Activated CD8-positive, alpha-beta T cell treated with anti-CD3 and anti-CD28 coated beads for 36 hours (primary cell): ENCODE measurements at regions not wholly inside any gene's neighbourhood (a gene's known extent, or its start where the extent isn't known, plus 50 kb on each side); places are given as distances from the start of the nearest gene placed in this dataset.

Experiments used
- ATAC-seq: fragments of 200-7000 bp; cut with Tn5 transposase; one replicate; pipeline ENCODE4 v1.10.0; 2021; ENCODE audit warnings: mild to moderate bottlenecking, moderate library complexity
- CTCF ChIA-PET: fragments of 350-600 bp; sonication (Branson Sonifier 250); formaldehyde crosslinking; loops from one replicate; lab custom pipeline; 2021; ENCODE audit warnings: antibody characterized with exemption; lab: Charles Lee
- POLR2A ChIA-PET: fragments of 350-600 bp; sonication (Branson Sonifier 250); formaldehyde crosslinking; loops from one replicate; lab custom pipeline; 2021; ENCODE audit warnings: antibody characterized with exemption; lab: Charles Lee
- DNase-seq: peaks from one replicate; pipeline ENCODE4 v3.0.0-alpha.2; 2020
- H3K27ac Mint-ChIP-seq: one replicate; pipeline ENCODE4 v1.8.0; 2021; ENCODE audit warnings: mild to moderate bottlenecking, mixed read lengths
- H3K27me3 Mint-ChIP-seq: one replicate; pipeline ENCODE4 v1.8.0; 2021; ENCODE audit warnings: mixed read lengths
- H3K36me3 Mint-ChIP-seq: one replicate; pipeline ENCODE4 v1.8.0; 2021; ENCODE audit warnings: low read depth, mixed read lengths
- H3K4me1 Mint-ChIP-seq: one replicate; pipeline ENCODE4 v1.8.0; 2021; ENCODE audit warnings: low read depth, mixed read lengths
- H3K4me3 Mint-ChIP-seq: one replicate; pipeline ENCODE4 v1.8.0; 2021; ENCODE audit warnings: mild to moderate bottlenecking, moderate library complexity, mixed read lengths
- H3K9me3 Mint-ChIP-seq: one replicate; pipeline ENCODE4 v1.8.0; 2021; ENCODE audit warnings: mixed read lengths
- CTCF ChIP-seq: fragments of 200-600 bp; IDR thresholded peaks from one replicate; pipeline ENCODE4 v1.8.0; 2022; ENCODE audit warnings: antibody characterized with exemption, mild to moderate bottlenecking
- intact Hi-C: fragments of 100-400 bp; cut with micrococcal nuclease; formaldehyde crosslinking; loops from one replicate; pipeline ENCODE4 v1.10.0; 2022

- no peak for ATAC-seq
- H3K9me3 Mint-ChIP-seq: no peaks in the 10 kb centered on the region
- no peak overlapping the region for H3K4me3 Mint-ChIP-seq
- H3K36me3 Mint-ChIP-seq: no peaks in the 10 kb centered on the region
- intact Hi-C loops: no loop called here
- no peaks in the 10 kb centered on the region for H3K4me1 Mint-ChIP-seq
- no peak for DNase-seq
- POLR2A ChIA-PET: no interaction called here
- CTCF ChIA-PET: no interaction called here
- no peaks in the 10 kb centered on the region for H3K27me3 Mint-ChIP-seq
- TF ChIP-seq CTCF: no peak
- H3K27ac Mint-ChIP-seq: no peak overlapping the region
These were observed 79.3 kb upstream of the PROX1 start for GRCh38 chr1:213908521-213908920.

- no peak for ATAC-seq
- POLR2A ChIA-PET: no interaction called here
- Mint-ChIP-seq H3K9me3 (no peaks in the 10 kb centered on the region), H3K4me1 (no peaks in the 10 kb centered on the region), H3K4me3 (no peak overlapping the region), H3K36me3 (no peaks in the 10 kb centered on the region), H3K27me3 (no peaks in the 10 kb centered on the region), H3K27ac (no peak overlapping the region)
- CTCF ChIA-PET: no interaction called here
- intact Hi-C loops: no loop called here
- no peak for TF ChIP-seq CTCF
- DNase-seq: no peak
These were observed 73.4 kb upstream of the PROX1 start for GRCh38 chr1:213914392-213914791.

- CTCF ChIA-PET: no interaction called here
- H3K36me3 Mint-ChIP-seq: no peaks in the 10 kb centered on the region
- H3K9me3 Mint-ChIP-seq: peaks cover 3% of the 10 kb centered on the region
- H3K27me3 Mint-ChIP-seq: no peaks in the 10 kb centered on the region
- no peaks in the 10 kb centered on the region for H3K4me1 Mint-ChIP-seq
- ATAC-seq (no peak), DNase-seq (no peak)
- TF ChIP-seq CTCF: no peak
- intact Hi-C loops: no loop called here
- no peak overlapping the region for H3K4me3 Mint-ChIP-seq
- H3K27ac Mint-ChIP-seq: no peak overlapping the region
- POLR2A ChIA-PET: no interaction called here
These were observed 66.5 kb upstream of the PROX1 start for GRCh38 chr1:213921311-213921710.

- H3K36me3 Mint-ChIP-seq: no peaks in the 10 kb centered on the region
- ATAC-seq: no peak
- no peaks in the 10 kb centered on the region for H3K4me1 Mint-ChIP-seq
- intact Hi-C loops: no loop called here
- CTCF ChIA-PET: no interaction called here
- DNase-seq: no peak
- H3K9me3 Mint-ChIP-seq: peaks cover 3% of the 10 kb centered on the region
- H3K27me3 Mint-ChIP-seq: no peaks in the 10 kb centered on the region
- no peak overlapping the region for H3K4me3 Mint-ChIP-seq
- POLR2A ChIA-PET: no interaction called here
- H3K27ac Mint-ChIP-seq: no peak overlapping the region
- TF ChIP-seq CTCF: no peak
These were observed 66.1 kb upstream of the PROX1 start for GRCh38 chr1:213921712-213922111.

- ChIA-PET CTCF (no interaction called here), POLR2A (no interaction called here)
- Mint-ChIP-seq H3K27me3 (no peaks in the 10 kb centered on the region), H3K4me1 (no peaks in the 10 kb centered on the region), H3K27ac (no peak overlapping the region), H3K4me3 (no peak overlapping the region), H3K9me3 (peaks cover 3% of the 10 kb centered on the region), H3K36me3 (no peaks in the 10 kb centered on the region)
- TF ChIP-seq CTCF: no peak
- no peak for ATAC-seq
- intact Hi-C loops: no loop called here
- no peak for DNase-seq
These were observed 62.1 kb upstream of the PROX1 start for GRCh38 chr1:213925531-213926182.
